GM12878 (cell line): ENCODE measurements at regions not wholly inside any gene's neighbourhood (a gene's known extent, or its start where the extent isn't known, plus 50 kb on each side); places are given as distances from the start of the nearest gene placed in this dataset.

ENCODE experiments used
- PML ChIP-seq: IDR thresholded peaks from 2 replicates; pipeline ENCODE4 v1.6.1; 2012; ENCODE audit warnings: low read length, inconsistent platforms
- TBL1XR1 ChIP-seq: IDR thresholded peaks from 2 replicates; pipeline ENCODE4 v1.6.1; 2012; ENCODE audit warnings: low read depth, low read length, improper control_type of control experiment
- TF ChIP-seq, protein P1 (sequence below): IDR thresholded peaks from 2 replicates; pipeline ENCODE4 v1.6.1; 2011; ENCODE audit warnings: mild to moderate bottlenecking, low read depth, low read length, moderate library complexity; ENCODE audit not compliant: insufficient replicate concordance
- TF ChIP-seq, protein P2 (sequence below), 3 experiments: IDR thresholded peaks in 2 of 3; conservative IDR thresholded peaks in 1 of 3; 2 replicates each; pipeline ENCODE4 v1.5.1; 2011; ENCODE audit warnings: low read depth in 3 of 3, low read length in 3 of 3, mild to moderate bottlenecking in 3 of 3, control low read depth in 2 of 3, moderate library complexity in 2 of 3, inconsistent platforms in 1 of 3, mixed read lengths in 1 of 3; ENCODE audit not compliant: control insufficient read depth in 2 of 3, insufficient read depth in 1 of 3; ENCODE audit errors: extremely low read depth in 1 of 3
- TF ChIP-seq, protein P3 (sequence below): IDR thresholded peaks from 2 replicates; pipeline ENCODE4 v1.6.1; 2012; ENCODE audit warnings: improper control_type of control experiment, low read depth, low read length; ENCODE audit not compliant: insufficient replicate concordance
- TF ChIP-seq, protein P4 (sequence below): IDR thresholded peaks from 2 replicates; pipeline ENCODE4 v1.6.1; 2012; ENCODE audit warnings: low read length, inconsistent platforms

DNA sequence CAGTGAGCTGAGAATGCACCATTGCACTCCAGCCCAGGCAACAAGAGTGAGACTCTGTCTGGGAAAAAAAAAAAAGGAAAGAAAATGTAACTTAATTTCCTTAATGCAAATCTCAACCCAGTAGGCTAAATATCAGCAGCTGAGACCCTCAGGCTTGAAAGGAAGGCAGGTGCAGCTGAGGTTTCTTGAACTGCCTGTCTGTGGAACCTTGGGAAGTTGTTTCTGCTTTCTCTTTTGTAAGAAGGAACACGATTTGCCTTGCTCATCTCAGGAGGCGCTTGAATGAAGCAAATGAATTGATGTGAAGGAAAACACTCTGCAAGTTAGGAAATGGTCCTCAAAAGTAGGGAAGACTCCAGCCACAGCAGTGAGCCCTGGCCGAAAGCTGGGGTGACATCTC, 143.3 kb downstream of the IRX1 start:
- TF ChIP-seq, protein P1, sequence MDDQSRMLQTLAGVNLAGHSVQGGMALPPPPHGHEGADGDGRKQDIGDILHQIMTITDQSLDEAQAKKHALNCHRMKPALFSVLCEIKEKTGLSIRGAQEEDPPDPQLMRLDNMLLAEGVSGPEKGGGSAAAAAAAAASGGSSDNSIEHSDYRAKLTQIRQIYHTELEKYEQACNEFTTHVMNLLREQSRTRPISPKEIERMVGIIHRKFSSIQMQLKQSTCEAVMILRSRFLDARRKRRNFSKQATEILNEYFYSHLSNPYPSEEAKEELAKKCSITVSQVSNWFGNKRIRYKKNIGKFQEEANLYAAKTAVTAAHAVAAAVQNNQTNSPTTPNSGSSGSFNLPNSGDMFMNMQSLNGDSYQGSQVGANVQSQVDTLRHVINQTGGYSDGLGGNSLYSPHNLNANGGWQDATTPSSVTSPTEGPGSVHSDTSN = no peak
- TF ChIP-seq PML = no peak
- TF ChIP-seq, protein P2, sequence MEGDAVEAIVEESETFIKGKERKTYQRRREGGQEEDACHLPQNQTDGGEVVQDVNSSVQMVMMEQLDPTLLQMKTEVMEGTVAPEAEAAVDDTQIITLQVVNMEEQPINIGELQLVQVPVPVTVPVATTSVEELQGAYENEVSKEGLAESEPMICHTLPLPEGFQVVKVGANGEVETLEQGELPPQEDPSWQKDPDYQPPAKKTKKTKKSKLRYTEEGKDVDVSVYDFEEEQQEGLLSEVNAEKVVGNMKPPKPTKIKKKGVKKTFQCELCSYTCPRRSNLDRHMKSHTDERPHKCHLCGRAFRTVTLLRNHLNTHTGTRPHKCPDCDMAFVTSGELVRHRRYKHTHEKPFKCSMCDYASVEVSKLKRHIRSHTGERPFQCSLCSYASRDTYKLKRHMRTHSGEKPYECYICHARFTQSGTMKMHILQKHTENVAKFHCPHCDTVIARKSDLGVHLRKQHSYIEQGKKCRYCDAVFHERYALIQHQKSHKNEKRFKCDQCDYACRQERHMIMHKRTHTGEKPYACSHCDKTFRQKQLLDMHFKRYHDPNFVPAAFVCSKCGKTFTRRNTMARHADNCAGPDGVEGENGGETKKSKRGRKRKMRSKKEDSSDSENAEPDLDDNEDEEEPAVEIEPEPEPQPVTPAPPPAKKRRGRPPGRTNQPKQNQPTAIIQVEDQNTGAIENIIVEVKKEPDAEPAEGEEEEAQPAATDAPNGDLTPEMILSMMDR (IDR thresholded peaks at IDR 0.05 in 2 of 3, conservative IDR thresholded peaks at IDR 0.05 in 1 of 3; ENCODE audit: control insufficient read depth in 2 of 3, extremely low read depth in 1 of 3, insufficient read depth in 1 of 3, low read depth in 3 of 3, low read length in 3 of 3) = no peak
- TF ChIP-seq TBL1XR1 = no peak
- TF ChIP-seq, protein P3, sequence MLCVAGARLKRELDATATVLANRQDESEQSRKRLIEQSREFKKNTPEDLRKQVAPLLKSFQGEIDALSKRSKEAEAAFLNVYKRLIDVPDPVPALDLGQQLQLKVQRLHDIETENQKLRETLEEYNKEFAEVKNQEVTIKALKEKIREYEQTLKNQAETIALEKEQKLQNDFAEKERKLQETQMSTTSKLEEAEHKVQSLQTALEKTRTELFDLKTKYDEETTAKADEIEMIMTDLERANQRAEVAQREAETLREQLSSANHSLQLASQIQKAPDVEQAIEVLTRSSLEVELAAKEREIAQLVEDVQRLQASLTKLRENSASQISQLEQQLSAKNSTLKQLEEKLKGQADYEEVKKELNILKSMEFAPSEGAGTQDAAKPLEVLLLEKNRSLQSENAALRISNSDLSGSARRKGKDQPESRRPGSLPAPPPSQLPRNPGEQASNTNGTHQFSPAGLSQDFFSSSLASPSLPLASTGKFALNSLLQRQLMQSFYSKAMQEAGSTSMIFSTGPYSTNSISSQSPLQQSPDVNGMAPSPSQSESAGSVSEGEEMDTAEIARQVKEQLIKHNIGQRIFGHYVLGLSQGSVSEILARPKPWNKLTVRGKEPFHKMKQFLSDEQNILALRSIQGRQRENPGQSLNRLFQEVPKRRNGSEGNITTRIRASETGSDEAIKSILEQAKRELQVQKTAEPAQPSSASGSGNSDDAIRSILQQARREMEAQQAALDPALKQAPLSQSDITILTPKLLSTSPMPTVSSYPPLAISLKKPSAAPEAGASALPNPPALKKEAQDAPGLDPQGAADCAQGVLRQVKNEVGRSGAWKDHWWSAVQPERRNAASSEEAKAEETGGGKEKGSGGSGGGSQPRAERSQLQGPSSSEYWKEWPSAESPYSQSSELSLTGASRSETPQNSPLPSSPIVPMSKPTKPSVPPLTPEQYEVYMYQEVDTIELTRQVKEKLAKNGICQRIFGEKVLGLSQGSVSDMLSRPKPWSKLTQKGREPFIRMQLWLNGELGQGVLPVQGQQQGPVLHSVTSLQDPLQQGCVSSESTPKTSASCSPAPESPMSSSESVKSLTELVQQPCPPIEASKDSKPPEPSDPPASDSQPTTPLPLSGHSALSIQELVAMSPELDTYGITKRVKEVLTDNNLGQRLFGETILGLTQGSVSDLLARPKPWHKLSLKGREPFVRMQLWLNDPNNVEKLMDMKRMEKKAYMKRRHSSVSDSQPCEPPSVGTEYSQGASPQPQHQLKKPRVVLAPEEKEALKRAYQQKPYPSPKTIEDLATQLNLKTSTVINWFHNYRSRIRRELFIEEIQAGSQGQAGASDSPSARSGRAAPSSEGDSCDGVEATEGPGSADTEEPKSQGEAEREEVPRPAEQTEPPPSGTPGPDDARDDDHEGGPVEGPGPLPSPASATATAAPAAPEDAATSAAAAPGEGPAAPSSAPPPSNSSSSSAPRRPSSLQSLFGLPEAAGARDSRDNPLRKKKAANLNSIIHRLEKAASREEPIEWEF = no peak
- TF ChIP-seq, protein P4, sequence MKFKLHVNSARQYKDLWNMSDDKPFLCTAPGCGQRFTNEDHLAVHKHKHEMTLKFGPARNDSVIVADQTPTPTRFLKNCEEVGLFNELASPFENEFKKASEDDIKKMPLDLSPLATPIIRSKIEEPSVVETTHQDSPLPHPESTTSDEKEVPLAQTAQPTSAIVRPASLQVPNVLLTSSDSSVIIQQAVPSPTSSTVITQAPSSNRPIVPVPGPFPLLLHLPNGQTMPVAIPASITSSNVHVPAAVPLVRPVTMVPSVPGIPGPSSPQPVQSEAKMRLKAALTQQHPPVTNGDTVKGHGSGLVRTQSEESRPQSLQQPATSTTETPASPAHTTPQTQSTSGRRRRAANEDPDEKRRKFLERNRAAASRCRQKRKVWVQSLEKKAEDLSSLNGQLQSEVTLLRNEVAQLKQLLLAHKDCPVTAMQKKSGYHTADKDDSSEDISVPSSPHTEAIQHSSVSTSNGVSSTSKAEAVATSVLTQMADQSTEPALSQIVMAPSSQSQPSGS = no peak
